K562 (cell line): ENCODE measurements at regions not wholly inside any gene's neighbourhood (a gene's known extent, or its start where the extent isn't known, plus 50 kb on each side); places are given as distances from the start of the nearest gene placed in this dataset.

Experiments
- CHD1 ChIP-seq: fragments of 200-600 bp; sonication (generic); IDR thresholded peaks from one replicate; pipeline ENCODE4 v1.6.1; 2012; ENCODE audit warnings: mild to moderate bottlenecking, moderate library complexity, low read length, inconsistent platforms
- CHD4 ChIP-seq: fragments of 200-600 bp; sonication (generic); IDR thresholded peaks from 3 replicates; pipeline ENCODE4 v1.6.1; 2012; ENCODE audit warnings: low read depth, mild to moderate bottlenecking, mixed read lengths, low read length, inconsistent platforms; ENCODE audit not compliant: insufficient read depth, insufficient replicate concordance, poor library complexity, severe bottlenecking
- HCFC1 ChIP-seq: IDR thresholded peaks from 2 replicates; pipeline ENCODE4 v1.6.1; 2012; ENCODE audit warnings: low read depth, low read length, improper control_type of control experiment
- NFYB ChIP-seq: IDR thresholded peaks from 2 replicates; pipeline ENCODE4 v1.6.1; 2011; ENCODE audit warnings: mild to moderate bottlenecking, moderate library complexity; ENCODE audit not compliant: insufficient read length; ENCODE audit errors: extremely low read depth
- SIN3A ChIP-seq, 2 experiments: fragments of 150-350 bp in 1 of 2; IDR thresholded peaks; 2 replicates each; pipeline ENCODE4 v1.6.1; 2011 to 2016; ENCODE audit warnings: borderline replicate concordance in 2 of 2, low read depth in 2 of 2, low read length in 2 of 2, mild to moderate bottlenecking in 2 of 2, moderate library complexity in 2 of 2; ENCODE audit not compliant: control insufficient read depth in 1 of 2
- SMC3 ChIP-seq: conservative IDR thresholded peaks from 2 replicates; pipeline ENCODE4 v1.6.1; 2011; ENCODE audit warnings: low read depth, low read length, improper control_type of control experiment; ENCODE audit not compliant: insufficient read depth
- STAT6 ChIP-seq: sonication (generic); formaldehyde crosslinking; IDR thresholded peaks from 2 replicates; pipeline ENCODE4 v1.8.1; 2023; ENCODE audit warnings: mild to moderate bottlenecking, missing genetic modification reagents
- XRCC4 ChIP-seq: IDR thresholded peaks from one replicate; pipeline ENCODE4 v1.6.1; 2011; ENCODE audit not compliant: insufficient read depth, insufficient read length; ENCODE audit errors: extremely low read depth

GRCh38 chrX:80246271-80246670 lies 174.0 kb upstream of the TENT5D start:
- TF ChIP-seq CHD1 (no peak), HCFC1 (no peak), CHD4 (no peak), SIN3A (IDR thresholded peaks at IDR 0.05; ENCODE audit: borderline replicate concordance in 2 of 2, control insufficient read depth in 1 of 2, low read depth in 2 of 2, low read length in 2 of 2) (no peak), STAT6 (no peak), XRCC4 (no peak), NFYB (no peak), SMC3 (no peak)
